ENCODE measurements at regions not wholly inside any gene's neighbourhood (a gene's known extent, or its start where the extent isn't known, plus 50 kb on each side); places are given as distances from the start of the nearest gene placed in this dataset.

DNA sequence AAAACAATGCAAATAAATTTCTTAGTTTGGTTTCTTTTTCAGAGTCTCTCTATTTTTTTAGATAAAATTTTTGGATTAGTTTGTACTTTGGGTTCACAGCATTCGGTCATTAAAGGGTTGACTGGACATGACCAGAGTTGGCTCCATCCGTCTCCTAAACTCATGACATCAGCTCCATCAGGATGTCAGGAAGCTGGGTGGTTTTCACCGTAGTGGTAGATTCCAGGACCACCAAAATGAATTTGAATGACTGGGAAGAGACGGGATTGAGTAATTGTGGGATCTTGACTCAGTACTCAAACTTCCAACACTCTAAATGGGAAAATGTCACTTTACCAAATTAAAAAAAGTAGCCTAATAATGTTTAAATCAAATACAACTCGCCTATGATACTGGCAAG, 279.2 kb upstream of the DUSP10 start:
- Mint-ChIP-seq H3K9me3 (no peaks in the 10 kb centered on the region), H3K4me1 (ENCODE audit: low read depth) (no peaks in the 10 kb centered on the region), H3K27ac (no peak overlapping the region), H3K36me3 (ENCODE audit: low read depth) (no peaks in the 10 kb centered on the region), H3K27me3 (no peaks in the 10 kb centered on the region), H3K4me3 (no peak overlapping the region)
- intact Hi-C loops (cut with micrococcal nuclease): no loop called here

- intact Hi-C loops (cut with micrococcal nuclease): no loop called here
- Mint-ChIP-seq H3K4me1 (ENCODE audit: low read depth) (no peaks in the 10 kb centered on the region), H3K9me3 (no peaks in the 10 kb centered on the region)
Measured at GRCh38 chr1:222020553-222020952, 278.7 kb upstream of the DUSP10 start.

GRCh38 chr1:222019029-222019428, 277.1 kb upstream of the DUSP10 start:
- H3K27me3 Mint-ChIP-seq: no peaks in the 10 kb centered on the region
- H3K9me3 Mint-ChIP-seq: no peaks in the 10 kb centered on the region
- intact Hi-C loops (cut with micrococcal nuclease): no loop called here

More at GRCh38 chr1:222020553-222020952, 278.7 kb upstream of the DUSP10 start:
- H3K36me3 Mint-ChIP-seq (ENCODE audit: low read depth): no peaks in the 10 kb centered on the region
- no peaks in the 10 kb centered on the region for H3K27me3 Mint-ChIP-seq
- no peak overlapping the region for H3K4me3 Mint-ChIP-seq
- H3K27ac Mint-ChIP-seq: no peak overlapping the region

GRCh38 chr1:222018041-222018440, 276.2 kb upstream of the DUSP10 start:
- Mint-ChIP-seq H3K27ac (no peak overlapping the region), H3K27me3 (no peaks in the 10 kb centered on the region), H3K9me3 (no peaks in the 10 kb centered on the region), H3K4me1 (ENCODE audit: low read depth) (no peaks in the 10 kb centered on the region), H3K4me3 (no peak overlapping the region), H3K36me3 (ENCODE audit: low read depth) (no peaks in the 10 kb centered on the region)
- intact Hi-C loops (cut with micrococcal nuclease): no loop called here

More at GRCh38 chr1:222019029-222019428, 277.1 kb upstream of the DUSP10 start:
- Mint-ChIP-seq H3K27ac (no peak overlapping the region), H3K4me1 (ENCODE audit: low read depth) (no peaks in the 10 kb centered on the region), H3K4me3 (no peak overlapping the region), H3K36me3 (ENCODE audit: low read depth) (no peaks in the 10 kb centered on the region)

DNA sequence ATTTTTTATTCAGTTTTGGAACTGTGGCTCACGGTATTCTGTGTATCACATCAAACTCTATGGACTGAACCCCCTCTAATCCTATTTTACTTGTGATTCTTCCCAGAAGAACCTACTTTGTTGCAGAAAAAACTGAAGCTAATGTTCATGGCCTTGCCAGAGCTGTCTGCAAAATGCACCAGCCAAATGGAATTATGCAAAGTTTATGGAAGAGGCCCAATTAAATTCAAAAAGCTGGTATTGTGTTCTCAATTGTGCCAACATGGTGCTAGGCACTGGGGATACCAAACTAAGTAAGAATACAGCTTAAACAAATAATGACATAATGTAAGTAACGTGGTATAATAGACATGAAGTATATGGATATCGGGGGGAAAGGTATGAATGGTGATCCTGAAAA, 273.8 kb upstream of the DUSP10 start:
- Mint-ChIP-seq H3K9me3 (no peaks in the 10 kb centered on the region), H3K4me1 (ENCODE audit: low read depth) (no peaks in the 10 kb centered on the region), H3K27ac (no peak overlapping the region), H3K36me3 (ENCODE audit: low read depth) (no peaks in the 10 kb centered on the region), H3K4me3 (no peak overlapping the region), H3K27me3 (no peaks in the 10 kb centered on the region)
- intact Hi-C loops (cut with micrococcal nuclease): no loop called here

- no peaks in the 10 kb centered on the region for H3K36me3 Mint-ChIP-seq (ENCODE audit: low read depth)
- H3K27ac Mint-ChIP-seq: no peak overlapping the region
- intact Hi-C loops (cut with micrococcal nuclease): no loop called here
- H3K27me3 Mint-ChIP-seq: no peaks in the 10 kb centered on the region
- H3K9me3 Mint-ChIP-seq: no peaks in the 10 kb centered on the region
- H3K4me3 Mint-ChIP-seq: no peak overlapping the region
- H3K4me1 Mint-ChIP-seq (ENCODE audit: low read depth): no peaks in the 10 kb centered on the region
Measured at GRCh38 chr1:222014001-222014400, 272.1 kb upstream of the DUSP10 start.

DNA sequence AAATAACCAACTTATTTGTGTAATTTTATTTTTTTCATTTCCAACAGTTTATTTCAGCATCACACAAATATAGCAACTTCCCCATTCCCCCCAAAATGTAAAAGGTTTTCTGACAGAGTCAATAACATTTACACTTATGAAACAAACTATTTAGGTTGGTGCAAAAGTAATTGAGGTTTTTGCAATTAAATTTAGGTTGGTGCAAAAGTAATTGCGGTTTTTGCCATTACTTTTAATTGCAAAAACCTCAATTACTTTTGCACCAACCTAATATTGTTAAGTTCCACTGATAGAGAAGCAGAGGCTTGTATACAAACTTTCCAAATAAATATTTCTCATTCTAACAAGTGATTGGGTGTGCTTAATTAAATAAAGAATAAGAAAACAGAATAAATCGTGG, 270.9 kb upstream of the DUSP10 start:
- intact Hi-C loops (cut with micrococcal nuclease): no loop called here
- no peak overlapping the region for H3K27ac Mint-ChIP-seq
- H3K9me3 Mint-ChIP-seq: no peaks in the 10 kb centered on the region
- H3K27me3 Mint-ChIP-seq: no peaks in the 10 kb centered on the region
- no peaks in the 10 kb centered on the region for H3K36me3 Mint-ChIP-seq (ENCODE audit: low read depth)
- H3K4me3 Mint-ChIP-seq: no peak overlapping the region
- no peaks in the 10 kb centered on the region for H3K4me1 Mint-ChIP-seq (ENCODE audit: low read depth)

DNA sequence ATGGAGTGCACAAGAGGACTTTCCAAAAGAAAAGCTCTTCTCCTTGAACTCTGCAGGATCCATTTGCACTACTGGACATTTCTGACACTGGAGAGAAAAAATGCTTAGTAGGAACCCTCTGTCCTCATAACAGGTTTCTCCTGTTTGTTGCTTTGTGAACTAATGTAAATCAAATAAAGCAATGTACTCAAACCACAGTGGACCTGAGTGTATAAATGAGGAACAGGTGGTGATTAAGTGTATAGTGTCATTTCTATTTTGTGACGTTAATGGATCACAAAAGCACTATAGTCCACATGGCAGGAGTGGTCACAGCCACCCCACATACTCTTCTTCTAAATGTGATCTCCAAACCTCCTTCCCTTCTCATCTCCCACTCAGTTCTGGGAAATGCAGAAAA, 268.4 kb upstream of the DUSP10 start:
- Mint-ChIP-seq H3K27ac (no peak overlapping the region), H3K4me1 (ENCODE audit: low read depth) (no peaks in the 10 kb centered on the region), H3K9me3 (no peaks in the 10 kb centered on the region), H3K4me3 (no peak overlapping the region), H3K36me3 (ENCODE audit: low read depth) (no peaks in the 10 kb centered on the region), H3K27me3 (no peaks in the 10 kb centered on the region)
- intact Hi-C loops (cut with micrococcal nuclease): no loop called here

DNA sequence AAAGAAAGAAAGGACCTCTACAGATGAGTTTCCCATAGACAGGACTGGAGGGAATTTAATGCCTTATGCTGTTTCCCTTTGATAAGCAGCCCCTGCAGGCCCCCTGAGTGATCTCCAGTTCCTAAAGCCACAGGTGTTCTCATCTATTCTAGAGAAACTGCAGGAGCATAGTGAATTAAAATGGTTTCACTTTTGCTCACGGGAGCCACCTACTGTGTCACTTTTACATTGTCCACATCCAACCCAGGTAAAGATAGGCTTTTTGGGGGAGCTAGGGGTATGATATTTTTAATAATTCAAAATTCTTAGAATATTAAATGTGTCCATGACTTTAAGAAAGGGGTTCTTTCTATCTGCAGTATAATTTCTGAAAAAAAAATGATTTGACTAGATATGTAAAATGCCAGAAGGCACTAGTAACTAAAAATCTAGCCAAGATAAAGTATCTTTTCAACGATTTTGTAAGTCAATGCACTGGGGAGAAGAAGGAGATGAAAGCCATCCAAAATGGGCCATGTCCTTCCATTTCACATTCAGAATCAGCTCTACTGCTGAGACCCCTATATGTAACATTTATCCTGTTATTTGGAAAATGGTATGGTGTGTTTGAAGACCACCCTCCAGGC, 267.3 kb upstream of the DUSP10 start:
- H3K9me3 Mint-ChIP-seq: no peaks in the 10 kb centered on the region
- intact Hi-C loops (cut with micrococcal nuclease): no loop called here
- H3K4me3 Mint-ChIP-seq: no peak overlapping the region
- H3K4me1 Mint-ChIP-seq (ENCODE audit: low read depth): no peaks in the 10 kb centered on the region
- no peaks in the 10 kb centered on the region for H3K36me3 Mint-ChIP-seq (ENCODE audit: low read depth)
- no peaks in the 10 kb centered on the region for H3K27me3 Mint-ChIP-seq
- H3K27ac Mint-ChIP-seq: no peak overlapping the region

- Mint-ChIP-seq H3K9me3 (no peaks in the 10 kb centered on the region), H3K36me3 (ENCODE audit: low read depth) (no peaks in the 10 kb centered on the region), H3K27ac (no peak overlapping the region), H3K4me1 (ENCODE audit: low read depth) (no peaks in the 10 kb centered on the region), H3K4me3 (no peak overlapping the region), H3K27me3 (no peaks in the 10 kb centered on the region)
- intact Hi-C loops (cut with micrococcal nuclease): no loop called here
Measured at GRCh38 chr1:222006715-222007114, 264.8 kb upstream of the DUSP10 start.

GRCh38 chr1:222004784-222005183, 262.9 kb upstream of the DUSP10 start:
- H3K27me3 Mint-ChIP-seq: no peaks in the 10 kb centered on the region
- intact Hi-C loops (cut with micrococcal nuclease): no loop called here
- H3K4me1 Mint-ChIP-seq (ENCODE audit: low read depth): no peaks in the 10 kb centered on the region
- H3K27ac Mint-ChIP-seq: no peak overlapping the region
- no peak overlapping the region for H3K4me3 Mint-ChIP-seq
- H3K9me3 Mint-ChIP-seq: no peaks in the 10 kb centered on the region
- no peaks in the 10 kb centered on the region for H3K36me3 Mint-ChIP-seq (ENCODE audit: low read depth)

DNA sequence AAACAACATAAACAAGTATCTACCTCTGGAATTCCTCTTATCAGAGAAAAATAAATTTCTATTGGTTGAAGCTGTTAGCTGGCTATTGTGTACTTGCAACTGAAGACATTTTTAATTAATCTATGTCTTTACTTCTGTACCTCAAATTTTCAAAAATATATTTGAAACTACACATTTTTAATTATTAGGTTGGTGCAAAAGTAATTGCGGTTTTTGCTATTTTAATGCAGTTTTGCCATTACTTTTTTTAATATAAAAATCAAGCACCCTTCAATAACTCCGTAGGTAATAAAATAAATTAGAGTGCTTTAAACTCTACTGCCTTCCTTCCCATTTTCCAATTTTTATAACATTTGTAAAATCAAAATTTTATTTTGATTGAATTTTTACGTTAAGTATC, 262.1 kb upstream of the DUSP10 start:
- Mint-ChIP-seq H3K4me3 (no peak overlapping the region), H3K36me3 (ENCODE audit: low read depth) (no peaks in the 10 kb centered on the region), H3K27me3 (no peaks in the 10 kb centered on the region), H3K9me3 (no peaks in the 10 kb centered on the region), H3K27ac (no peak overlapping the region), H3K4me1 (ENCODE audit: low read depth) (no peaks in the 10 kb centered on the region)
- intact Hi-C loops (cut with micrococcal nuclease): no loop called here

- intact Hi-C loops (cut with micrococcal nuclease): no loop called here
- Mint-ChIP-seq H3K4me3 (no peak overlapping the region), H3K27ac (no peak overlapping the region), H3K9me3 (no peaks in the 10 kb centered on the region), H3K27me3 (no peaks in the 10 kb centered on the region), H3K4me1 (ENCODE audit: low read depth) (no peaks in the 10 kb centered on the region), H3K36me3 (ENCODE audit: low read depth) (no peaks in the 10 kb centered on the region)
Measured at GRCh38 chr1:222002503-222002902, 260.6 kb upstream of the DUSP10 start.

DNA sequence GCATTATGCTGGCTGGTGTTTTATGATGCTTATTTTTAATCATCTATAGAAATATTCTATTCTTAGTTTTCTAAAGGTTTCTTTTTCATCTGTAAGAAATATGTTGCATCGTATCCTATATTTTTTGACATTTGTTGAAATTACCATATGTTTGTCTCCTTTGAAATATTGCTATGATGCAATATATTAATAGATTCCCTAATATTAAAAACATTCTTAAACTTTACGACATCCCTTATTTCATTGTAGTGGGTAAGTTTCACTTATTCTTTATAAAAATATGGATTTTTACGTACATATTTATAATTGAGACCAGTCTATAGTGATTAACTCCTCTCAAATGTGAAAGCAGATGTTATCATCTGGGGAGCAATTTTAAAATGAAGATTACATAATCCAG, 258.2 kb upstream of the DUSP10 start:
- Mint-ChIP-seq H3K27me3 (no peaks in the 10 kb centered on the region), H3K4me1 (ENCODE audit: low read depth) (peaks cover 1% of the 10 kb centered on the region), H3K36me3 (ENCODE audit: low read depth) (no peaks in the 10 kb centered on the region), H3K9me3 (no peaks in the 10 kb centered on the region), H3K4me3 (no peak overlapping the region), H3K27ac (no peak overlapping the region)
- intact Hi-C loops (cut with micrococcal nuclease): no loop called here

DNA sequence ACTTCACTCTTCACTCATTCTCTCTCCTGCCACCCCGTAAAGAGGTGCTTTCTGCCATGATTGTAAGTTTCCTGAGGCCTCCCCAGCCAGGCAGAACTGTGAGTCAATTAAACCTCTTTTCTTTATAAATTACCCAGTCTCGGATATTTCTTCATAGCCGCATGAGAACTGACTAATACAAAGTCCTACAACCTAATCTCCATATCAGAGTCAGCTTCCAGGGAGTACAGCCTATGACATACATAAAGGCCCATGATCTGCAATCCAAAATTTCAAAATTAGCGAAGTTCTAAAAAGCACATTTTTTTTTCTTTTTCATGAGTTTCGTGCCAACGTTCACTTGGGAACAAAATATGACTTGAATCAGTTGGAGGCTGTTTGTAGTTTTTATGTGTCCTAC, 256.9 kb upstream of the DUSP10 start:
- H3K9me3 Mint-ChIP-seq: no peaks in the 10 kb centered on the region
- H3K4me1 Mint-ChIP-seq (ENCODE audit: low read depth): peaks cover 13% of the 10 kb centered on the region
- no peaks in the 10 kb centered on the region for H3K27me3 Mint-ChIP-seq
- no peak overlapping the region for H3K4me3 Mint-ChIP-seq
- intact Hi-C loops (cut with micrococcal nuclease): loop anchor here (10.0 kb wide), 1 partner anchor 464 kb away; no protein-coding TSS in a partner anchor
- H3K27ac Mint-ChIP-seq: no peak overlapping the region
- H3K36me3 Mint-ChIP-seq (ENCODE audit: low read depth): no peaks in the 10 kb centered on the region

Data from dendritic cell treated with granulocyte-macrophage colony-stimulating factor and Interleukin-4, amounts not matched to agents 40 ng/mL and 50 ng/mL, for 4 days (primary cell).